Renal cortex interstitium (tissue), 11 donors: ENCODE measurements at regions not wholly inside any gene's neighbourhood (a gene's known extent, or its start where the extent isn't known, plus 50 kb on each side); places are given as distances from the start of the nearest gene placed in this dataset.
"Not testable (repeated sequence)": the region's sequence is repeated elsewhere in the genome, so short reads cannot be mapped to it uniquely, and the experiment has no call there.

Source experiments
- DNase-seq, 11 donors: peaks; one replicate each; pipeline ENCODE4 v3.0.0-alpha.2; 2013; ENCODE audit warnings: low read depth in 9 of 11, low spot score in 4 of 11; ENCODE audit errors: extremely low read depth in 1 of 11

- DNase-seq, result no peak
These were observed 411.8 kb upstream of the PCDH10 start for GRCh38 chr4:132737344-132737743.

DNA sequence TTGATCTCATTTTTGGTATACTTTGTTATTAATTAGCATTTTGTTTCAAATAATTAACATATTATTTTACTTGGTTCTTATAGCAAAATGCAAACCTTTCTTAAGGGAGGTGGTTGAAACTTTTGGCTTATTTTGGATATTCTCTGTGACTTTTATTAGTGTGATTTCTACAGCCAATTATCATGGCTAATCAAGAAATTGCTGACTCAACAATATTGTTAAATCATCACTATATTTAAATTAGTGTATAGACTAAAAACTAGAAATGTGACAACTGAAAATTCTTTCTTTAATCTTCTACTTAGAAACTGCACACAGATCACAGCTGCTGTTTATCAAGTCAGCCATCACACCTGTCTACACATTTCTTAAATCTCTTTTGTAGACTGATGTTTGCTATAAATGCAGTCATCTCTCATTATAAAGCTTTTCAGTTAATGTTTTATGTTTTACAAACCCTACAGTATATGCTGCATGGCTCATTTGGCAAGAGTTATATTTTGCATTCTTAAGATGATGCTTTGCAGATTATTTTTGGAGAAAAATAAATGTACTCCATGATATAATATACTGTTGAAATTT lies 389.8 kb upstream of the PCDH10 start:
- DNase-seq, result no peak

DNA sequence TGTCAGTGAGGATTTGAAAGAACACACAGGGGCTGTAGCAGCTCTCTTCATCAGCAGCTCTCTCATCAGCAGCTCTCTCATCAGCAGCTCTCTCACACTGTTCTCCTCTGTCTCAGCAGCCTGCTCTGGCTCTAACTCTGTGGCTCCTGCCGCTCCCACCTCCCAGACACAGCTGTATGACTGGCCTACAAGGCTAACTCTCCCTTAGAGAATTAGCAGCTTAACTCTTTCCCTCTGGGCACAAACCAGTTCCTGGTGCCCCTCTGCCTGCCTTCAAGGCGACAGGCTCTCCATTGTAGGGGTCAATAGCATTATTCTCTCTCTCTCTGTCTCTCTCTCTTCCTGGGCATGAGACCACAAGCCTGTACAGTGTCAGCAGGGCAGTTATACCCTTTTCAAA lies 385.6 kb upstream of the PCDH10 start:
- DNase-seq, result no peak

- no peak for DNase-seq
These were observed 381.2 kb upstream of the PCDH10 start for GRCh38 chr4:132767901-132768300.

DNA sequence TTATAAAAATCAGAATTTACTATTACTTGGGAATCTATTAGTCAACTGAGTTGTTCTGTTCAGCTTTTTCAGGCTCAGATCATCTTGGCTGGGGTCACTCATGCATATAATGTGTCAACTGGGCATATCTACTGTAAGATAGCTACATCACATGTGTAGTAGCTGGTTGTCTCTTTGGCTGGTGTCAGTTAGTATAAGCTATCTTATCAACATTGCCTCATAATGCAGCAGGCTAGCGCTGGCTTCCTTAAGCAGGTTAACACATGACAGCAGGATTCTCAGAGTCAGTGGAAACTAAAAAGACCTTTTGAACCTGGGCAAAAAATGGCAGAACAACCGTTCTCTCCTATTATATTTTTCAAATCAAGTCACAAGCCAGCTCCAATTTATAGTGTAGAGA lies 378.3 kb upstream of the PCDH10 start:
- no peak for DNase-seq

- DNase-seq, result no peak
These were observed 356.8 kb upstream of the PCDH10 start for GRCh38 chr4:132792310-132792709.

DNA sequence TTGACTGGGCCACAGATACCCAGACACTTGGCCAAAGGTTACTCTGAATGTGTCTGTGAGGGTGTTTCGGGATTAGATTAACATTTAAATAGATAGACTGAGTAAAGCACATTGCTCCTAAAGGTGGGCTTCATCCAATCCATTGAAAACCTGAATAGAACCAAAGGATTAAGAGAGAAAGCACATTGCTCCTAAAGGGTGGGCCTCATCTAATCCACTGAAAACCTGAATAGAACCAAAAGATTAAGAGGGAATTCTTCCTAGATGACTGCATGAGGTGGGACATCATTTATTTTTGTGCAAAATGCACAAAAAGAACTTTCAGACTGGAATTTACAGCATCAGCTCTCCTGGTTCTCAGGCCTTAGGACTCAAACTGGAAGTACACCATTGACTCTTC lies 351.2 kb upstream of the PCDH10 start:
- DNase-seq, result no peak

GRCh38 chr4:132809298-132810032 lies 339.6 kb upstream of the PCDH10 start:
- no peak for DNase-seq

DNA sequence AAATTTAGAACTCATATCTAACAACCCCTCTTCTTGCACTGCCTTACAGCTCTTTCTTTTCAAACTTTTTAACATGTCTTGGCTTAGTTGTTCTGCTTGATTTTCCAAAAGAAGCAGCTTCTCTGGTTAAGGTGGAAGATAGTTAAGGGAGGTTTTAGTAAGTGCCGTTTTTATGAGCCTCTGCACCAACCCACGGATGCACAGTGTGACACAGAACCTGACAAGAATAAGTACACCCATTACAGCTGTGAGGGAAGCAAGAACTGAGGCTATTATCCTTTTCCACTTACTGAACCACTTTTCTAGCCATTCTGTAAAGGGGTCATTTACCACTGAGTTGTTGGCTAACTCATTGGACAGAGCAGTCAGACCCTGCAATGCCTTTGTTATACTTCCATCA lies 336.0 kb upstream of the PCDH10 start:
- not testable (repeated sequence) for DNase-seq

DNA sequence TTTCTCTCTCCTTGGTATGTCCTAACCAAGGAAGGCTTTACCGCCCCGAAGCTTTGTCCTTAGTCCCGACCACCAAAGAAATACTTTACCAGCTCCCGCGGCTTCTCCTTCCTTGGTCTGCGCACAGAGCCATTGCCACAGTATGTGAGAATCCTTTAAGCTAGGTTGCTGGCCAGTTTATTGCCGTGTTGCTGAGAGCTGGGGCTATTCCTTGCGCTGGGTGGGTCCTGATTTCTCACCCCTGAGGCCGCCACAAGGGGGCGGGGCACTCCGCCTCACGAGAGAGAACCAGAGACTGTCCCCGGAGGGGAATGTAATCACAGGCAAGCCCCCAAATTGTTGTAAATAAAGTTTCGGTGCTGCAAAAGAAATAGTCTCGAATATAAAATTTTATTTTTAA lies 331.0 kb upstream of the PCDH10 start:
- DNase-seq, result no peak

- DNase-seq, result no peak
These were observed 325.7 kb upstream of the PCDH10 start for GRCh38 chr4:132823419-132823818.

DNA sequence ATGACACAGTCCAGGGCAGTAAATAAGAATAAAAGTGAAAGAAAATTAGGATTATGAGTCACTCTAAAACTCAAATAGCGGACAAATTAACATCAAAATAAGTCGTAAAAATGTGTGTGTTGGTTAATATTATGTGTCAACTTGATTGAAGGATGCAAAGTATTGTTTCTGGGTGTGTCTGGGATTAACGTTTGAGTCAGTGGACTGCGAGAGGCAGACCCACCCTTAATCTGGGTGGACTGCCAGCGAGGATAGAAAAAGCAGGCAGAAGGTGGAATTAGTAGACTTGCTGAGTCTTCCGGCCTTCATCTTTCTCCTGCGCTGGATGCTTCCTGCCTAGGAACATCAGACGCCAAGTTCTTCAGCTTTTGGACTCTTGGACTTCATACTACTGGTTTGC lies 324.3 kb upstream of the PCDH10 start:
- DNase-seq, result no peak

GRCh38 chr4:132827522-132827921 lies 321.6 kb upstream of the PCDH10 start:
- no peak for DNase-seq

- DNase-seq, result no peak
These were observed 310.9 kb upstream of the PCDH10 start for GRCh38 chr4:132838244-132838643.

DNA sequence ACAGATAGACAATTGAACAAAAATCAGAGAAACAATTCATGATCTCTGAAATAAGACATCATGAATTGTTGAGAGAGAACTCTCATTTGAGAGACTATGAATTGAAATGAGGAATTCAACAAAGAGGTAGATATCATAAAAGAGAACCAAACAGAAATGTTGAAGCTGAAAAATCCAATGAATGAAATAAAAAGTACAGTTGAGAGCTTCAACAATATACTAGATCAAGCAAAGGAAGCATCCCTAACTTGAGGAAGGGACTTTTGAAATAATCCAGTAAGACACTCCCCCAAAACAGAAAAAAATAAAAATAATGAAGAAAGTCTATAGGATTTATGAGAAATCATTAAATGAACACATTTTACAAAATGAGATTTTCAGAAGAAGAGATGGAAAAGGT lies 310.0 kb upstream of the PCDH10 start:
- no peak for DNase-seq

DNA sequence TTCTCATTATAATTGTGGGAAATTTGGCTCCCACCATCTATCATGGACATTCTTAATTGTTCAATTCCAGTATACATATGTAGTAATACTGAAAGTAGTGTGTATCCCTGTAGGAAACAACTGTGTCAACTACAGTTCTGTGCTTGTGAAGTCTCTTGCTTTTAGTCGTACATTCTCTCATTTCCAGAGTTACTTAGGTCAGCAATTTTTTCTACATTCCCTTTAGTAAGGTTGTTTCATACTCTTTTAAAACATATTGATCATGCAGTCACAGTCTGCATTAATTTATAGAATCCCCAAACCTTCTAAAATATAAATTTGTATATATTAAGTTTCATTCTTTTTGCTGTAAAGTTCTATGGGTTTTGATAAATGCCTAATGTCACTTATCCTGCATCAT lies 289.2 kb upstream of the PCDH10 start:
- DNase-seq, result no peak

DNA sequence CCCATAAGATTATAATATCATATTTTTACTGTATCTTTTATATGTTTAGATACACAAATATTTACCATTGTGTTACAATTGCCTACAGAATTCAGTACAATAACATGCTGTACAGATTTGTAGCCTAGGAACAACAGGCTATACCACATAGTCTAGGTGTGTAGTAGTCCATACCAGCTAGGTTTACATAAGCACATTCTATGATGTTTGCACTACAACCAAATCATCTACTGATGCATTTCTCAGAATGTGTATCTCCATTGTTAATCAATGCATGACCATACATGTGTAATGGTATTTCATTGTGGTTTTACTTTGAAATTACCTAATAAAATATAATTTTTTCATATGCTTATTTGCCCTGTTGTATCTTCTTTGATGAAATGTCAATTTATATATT lies 288.1 kb upstream of the PCDH10 start:
- DNase-seq, result no peak

- no peak for DNase-seq
These were observed 285.5 kb upstream of the PCDH10 start for GRCh38 chr4:132863619-132864018.

DNA sequence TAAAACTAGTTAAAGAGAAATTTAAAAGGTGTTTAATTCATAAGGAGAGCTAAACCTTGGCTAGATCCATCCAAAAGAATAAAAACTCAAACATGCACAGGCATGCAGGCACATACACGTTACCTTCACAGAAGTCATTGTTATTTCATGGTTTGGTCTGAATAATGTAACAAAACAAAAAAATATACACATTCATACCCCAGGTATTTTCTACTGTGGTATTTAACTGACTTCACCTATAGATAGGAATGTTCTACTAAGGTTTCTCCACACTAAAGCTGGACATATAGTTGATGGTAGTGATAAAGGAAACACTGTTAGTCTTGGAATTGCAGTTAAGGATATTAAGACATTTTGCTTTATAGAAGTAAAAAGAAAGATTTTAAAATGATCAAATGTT lies 283.6 kb upstream of the PCDH10 start:
- no peak for DNase-seq

DNA sequence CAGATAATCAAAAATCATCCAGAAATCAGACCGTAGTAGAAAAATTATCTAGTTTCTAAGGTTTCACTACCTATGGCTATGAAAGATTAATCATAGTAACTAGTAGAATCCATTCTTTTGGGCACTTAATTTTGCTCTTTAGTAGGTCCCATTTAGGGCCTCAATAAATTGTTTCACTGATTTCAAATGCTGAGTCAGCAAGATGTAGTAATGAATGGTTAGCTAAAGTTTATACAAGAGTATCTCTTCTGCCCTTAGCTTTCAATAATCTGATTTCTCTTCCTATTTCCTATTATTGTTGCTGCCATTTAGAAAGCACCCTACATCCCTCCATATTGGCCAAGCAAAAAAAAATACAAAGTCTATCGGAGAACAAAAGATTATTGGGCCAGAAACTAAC lies 283.2 kb upstream of the PCDH10 start:
- no peak for DNase-seq

- DNase-seq, result no peak
These were observed 282.5 kb upstream of the PCDH10 start for GRCh38 chr4:132866616-132867015.
